Muscle of back (tissue), 3 donors: ENCODE measurements at regions not wholly inside any gene's neighbourhood (a gene's known extent, or its start where the extent isn't known, plus 50 kb on each side); places are given as distances from the start of the nearest gene placed in this dataset.

ENCODE experiments used
- DNase-seq, 3 donors: peaks; one replicate each; pipeline versions ENCODE4 v3.0.0 to v3.0.0-alpha.2; 2013

- DNase-seq: no peak
These were observed 136.8 kb downstream of the FOXD2 start for GRCh38 chr1:47574451-47575165.

DNA sequence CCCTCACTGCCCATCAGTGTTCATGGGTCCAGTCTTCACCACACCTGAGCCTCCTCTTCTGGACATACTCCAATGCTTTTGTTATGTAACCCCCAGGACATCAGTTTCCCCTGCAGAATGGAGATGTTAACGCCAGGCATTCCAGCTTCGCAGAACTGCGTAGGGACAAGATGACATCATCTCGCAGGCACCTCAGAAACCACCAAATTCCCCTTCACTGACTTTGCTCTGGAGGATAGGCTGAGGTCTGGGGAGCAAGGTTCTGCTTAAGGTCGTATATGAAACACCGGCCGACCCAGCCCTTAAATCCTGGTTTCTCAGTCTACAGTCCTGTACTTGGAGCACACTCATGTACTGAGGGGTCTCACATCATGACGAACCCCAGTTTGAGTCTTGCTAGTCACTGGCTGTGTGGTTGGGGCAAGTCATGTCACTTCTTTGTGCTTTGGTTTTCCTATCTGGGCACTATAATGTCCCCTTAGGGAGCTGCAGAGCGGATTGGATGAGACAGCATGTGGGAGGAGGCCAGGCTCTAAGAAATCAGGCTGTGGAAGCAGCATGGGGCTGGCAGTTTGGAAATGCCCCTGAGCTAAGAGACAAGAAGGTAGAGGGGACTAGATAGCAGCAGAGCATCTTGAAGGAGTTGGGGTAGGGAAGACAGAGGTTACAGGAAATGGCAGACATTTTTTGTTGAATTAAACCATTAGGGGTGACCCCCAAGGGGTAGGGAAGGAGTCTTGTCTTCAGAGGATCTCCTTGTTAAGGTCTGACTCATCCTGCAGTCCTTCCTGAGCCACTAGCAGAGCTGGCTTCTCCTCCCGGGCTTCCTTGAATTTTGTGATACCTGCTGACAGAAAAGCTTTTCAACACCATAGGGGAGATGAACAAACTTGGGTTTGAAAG, 138.3 kb downstream of the FOXD2 start:
- peak in 1 of 3 donors; percentile 45 for DNase-seq

DNA sequence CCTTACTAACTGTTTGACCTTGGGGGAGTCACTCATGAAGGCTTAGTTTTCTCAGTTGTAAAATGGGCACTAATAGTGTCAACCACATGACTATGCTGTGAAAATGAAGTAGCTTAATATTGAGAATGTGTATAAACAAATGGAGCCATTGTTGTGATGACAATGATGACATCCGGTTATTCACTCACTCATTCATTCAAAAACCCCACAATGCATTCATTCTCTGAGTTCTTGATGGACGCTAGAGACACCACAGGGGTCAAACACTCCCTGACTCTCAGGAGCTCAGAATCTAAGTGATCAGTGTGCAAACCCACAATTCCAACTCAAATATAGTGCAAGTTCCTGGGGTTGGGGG, 138.9 kb downstream of the FOXD2 start:
- DNase-seq: no peak

GRCh38 chr1:47577303-47578025, 139.6 kb downstream of the FOXD2 start:
- no peak for DNase-seq

- DNase-seq: peak in 2 of 3 donors; percentile 15 to 67
These were observed 140.3 kb downstream of the FOXD2 start for GRCh38 chr1:47578026-47578720.

GRCh38 chr1:47578721-47579419, 141.0 kb downstream of the FOXD2 start:
- peak; percentile 14 to 71 (median 38) for DNase-seq

DNA sequence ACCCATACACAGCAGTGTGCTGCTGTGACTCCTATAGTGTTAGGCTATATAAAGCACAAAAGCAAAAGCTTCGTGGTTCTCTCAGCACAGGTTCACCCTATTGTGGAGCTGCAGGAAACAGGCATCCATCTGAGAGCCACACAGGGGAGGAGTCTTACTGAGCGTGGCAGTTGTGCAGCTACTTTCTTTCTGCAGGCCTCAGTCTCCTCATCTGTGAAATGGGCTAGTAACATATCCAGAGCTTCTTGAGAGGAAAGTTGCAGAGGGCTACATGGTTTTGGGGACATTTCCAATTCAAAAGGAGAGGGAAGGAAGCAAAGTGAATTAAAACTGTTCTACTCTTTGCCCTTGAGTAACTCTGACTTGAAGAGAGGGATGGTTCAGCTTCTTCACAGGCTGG, 142.0 kb downstream of the FOXD2 start:
- no peak for DNase-seq

- DNase-seq: no peak
These were observed 142.7 kb downstream of the FOXD2 start for GRCh38 chr1:47580451-47580995.

DNA sequence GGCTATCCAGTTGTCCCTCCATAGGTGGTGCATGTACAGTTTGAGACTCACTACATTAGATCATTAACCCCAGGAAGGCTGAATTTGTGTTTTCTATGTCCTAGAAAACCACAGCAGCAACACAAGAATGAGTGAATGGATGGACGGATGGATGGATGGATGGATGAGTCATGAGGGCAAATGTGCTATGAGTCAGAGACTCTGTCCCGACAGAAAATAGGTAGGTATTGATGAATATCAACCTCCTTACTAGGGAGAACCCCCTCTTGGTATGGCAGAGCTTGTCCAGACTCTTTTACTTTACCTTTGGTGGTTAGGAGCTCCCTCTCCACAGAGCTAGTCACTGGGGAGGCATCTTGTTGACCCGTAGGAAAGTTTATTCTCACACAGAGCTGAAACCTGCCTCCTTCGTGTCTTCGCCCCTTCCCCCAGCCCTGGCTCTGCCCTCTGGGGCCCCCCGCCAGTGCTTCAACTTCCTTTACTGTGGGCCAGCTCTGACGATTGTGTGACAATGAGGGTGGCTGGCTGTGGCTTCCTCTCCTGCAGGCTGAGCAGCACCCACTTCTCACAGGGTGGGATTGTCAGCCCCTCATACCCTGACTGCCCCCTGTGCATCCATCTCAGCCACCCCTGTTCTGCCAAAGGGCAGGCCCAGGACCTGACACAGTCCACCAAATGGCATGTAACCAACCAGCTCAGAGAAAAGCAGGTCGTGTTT, 145.2 kb downstream of the FOXD2 start:
- DNase-seq: no peak

- DNase-seq: no peak
These were observed 146.4 kb downstream of the FOXD2 start for GRCh38 chr1:47584249-47584648.

GRCh38 chr1:47585141-47585902, 147.5 kb downstream of the FOXD2 start:
- no peak for DNase-seq

DNA sequence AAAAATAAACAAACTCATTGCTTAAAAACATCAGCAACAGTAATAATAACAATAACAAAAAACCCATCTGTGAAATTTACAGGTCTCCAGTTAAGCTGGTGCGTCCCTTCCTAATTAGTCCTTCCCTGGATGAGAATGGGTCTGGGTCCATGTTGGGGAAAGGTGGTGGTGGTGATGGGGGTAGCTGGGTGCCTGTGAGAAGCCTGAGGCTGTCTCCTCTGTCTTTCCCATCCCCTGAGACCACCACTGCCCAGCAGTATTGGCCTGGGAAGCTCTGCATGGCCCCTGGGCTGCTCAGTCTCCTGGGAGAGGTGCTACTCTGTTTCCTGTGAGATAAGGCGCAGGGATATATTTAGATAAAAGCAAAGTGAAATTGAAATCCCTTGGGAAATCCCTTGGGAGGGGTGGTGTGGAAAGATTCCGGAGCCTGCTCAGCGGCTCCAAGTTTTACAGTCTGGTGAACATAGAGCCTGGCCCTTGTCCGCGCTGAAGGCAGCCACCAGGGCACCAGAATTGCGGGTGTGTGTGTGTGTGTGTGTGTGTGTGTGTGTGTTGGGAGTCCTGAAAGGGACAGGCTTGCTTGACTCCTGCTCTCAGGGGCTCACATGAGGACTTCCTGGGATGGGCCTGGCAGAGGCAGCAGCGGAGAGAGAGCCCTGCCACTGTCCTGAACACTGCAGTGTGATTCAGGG, 150.2 kb downstream of the FOXD2 start:
- no peak for DNase-seq

GRCh38 chr1:47590523-47591225, 152.8 kb downstream of the FOXD2 start:
- no peak for DNase-seq

DNA sequence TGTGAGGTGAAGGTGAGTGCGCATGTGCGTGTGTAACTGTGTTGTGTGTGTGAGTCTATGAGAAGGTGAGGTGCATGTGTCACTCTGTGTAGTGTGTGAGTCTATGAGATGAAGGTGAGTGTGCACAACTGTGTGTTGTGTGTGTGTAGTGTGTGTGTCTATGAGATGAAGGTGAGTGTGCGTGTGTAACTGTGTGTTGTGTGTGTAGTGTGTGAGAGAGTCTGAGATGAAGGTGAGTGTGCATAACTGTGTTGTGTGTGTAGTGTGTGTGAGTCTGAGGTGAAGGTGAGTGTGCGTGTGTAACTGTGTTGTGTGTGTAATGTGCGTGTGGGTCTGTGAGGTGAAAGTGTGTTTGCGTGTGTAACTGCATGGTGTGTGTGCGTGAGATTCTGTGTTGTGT, 154.0 kb downstream of the FOXD2 start:
- DNase-seq: no peak

GRCh38 chr1:47592296-47593012, 154.6 kb downstream of the FOXD2 start:
- no peak for DNase-seq

DNA sequence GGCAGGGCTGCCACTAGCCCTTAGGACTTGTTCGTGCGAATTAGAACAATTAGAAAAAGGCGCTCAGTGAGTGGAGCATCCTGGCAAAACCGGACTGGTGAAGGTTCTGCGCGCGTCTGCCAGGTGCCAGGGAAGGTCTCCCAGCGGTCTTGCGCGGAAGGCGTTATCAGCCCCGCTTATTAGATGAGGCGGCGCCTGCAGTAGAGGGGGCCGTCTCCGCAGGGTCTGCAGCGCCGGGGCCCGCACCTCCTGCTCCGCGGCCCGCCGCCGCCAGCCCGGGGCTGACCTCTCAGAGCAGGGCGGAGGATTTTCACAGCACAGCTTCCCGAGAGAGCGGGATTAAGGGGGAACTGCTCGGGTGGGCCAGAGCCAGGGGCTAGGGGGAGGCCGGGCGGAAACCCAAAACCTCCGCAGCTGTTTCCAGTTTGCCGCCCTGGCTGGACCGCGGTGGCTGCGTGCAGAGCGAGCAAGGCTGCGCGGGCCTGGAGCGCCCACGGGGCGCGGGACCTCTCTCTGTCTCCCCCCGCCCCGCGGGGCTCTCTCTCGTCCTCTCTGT, 155.2 kb downstream of the FOXD2 start:
- DNase-seq: peak; percentile 15 to 77 (median 44)
